Vagina (tissue), 2 donors: ENCODE measurements at regions not wholly inside any gene's neighbourhood (a gene's known extent, or its start where the extent isn't known, plus 50 kb on each side); places are given as distances from the start of the nearest gene placed in this dataset.
"Not testable (repeated sequence)": the region's sequence is repeated elsewhere in the genome, so short reads cannot be mapped to it uniquely, and the experiment has no call there.

ENCODE experiments used
- DNase-seq, 2 donors: peaks; one replicate each; pipeline ENCODE4 v3.0.0-alpha.2; 2017; ENCODE audit errors: extremely low spot score in 2 of 2
- H3K27ac ChIP-seq: fragments of 200-600 bp; sonication (generic); one replicate; pipeline ENCODE4 v1.5.1; 2019
- H3K27me3 ChIP-seq: fragments of 200-600 bp; sonication (generic); one replicate; pipeline ENCODE4 v1.5.1; 2019
- H3K36me3 ChIP-seq, 2 donors: fragments of 200-600 bp; sonication (generic); one replicate each; pipeline ENCODE4 v1.5.1; 2017 to 2019
- H3K4me1 ChIP-seq: fragments of 200-600 bp; sonication (generic); one replicate; pipeline ENCODE4 v1.5.1; 2019
- H3K4me3 ChIP-seq, 2 donors: fragments of 200-600 bp; sonication (generic); 1 replicate in 1 of 2; 2 replicates in 1 of 2; pipeline ENCODE4 v1.5.1; 2016 to 2019
- H3K9me3 ChIP-seq: fragments of 200-600 bp; sonication (generic); one replicate; pipeline ENCODE4 v1.5.1; 2019
- CTCF ChIP-seq, 3 experiments: fragments of 450-650 bp in 2 of 3; fragments of 200-600 bp in 1 of 3; sonication (generic) in 1 of 3; IDR thresholded peaks; one replicate each; pipeline ENCODE4 v1.5.1; 2017 to 2019; ENCODE audit warnings: antibody characterized with exemption in 3 of 3, mild to moderate bottlenecking in 2 of 3, moderate library complexity in 2 of 3
- POLR2A ChIP-seq, 2 donors: fragments of 450-650 bp; IDR thresholded peaks; one replicate each; pipeline ENCODE4 v1.6.1; 2017; ENCODE audit warnings: antibody characterized with exemption in 2 of 2, mild to moderate bottlenecking in 2 of 2, moderate library complexity in 2 of 2
- POLR2AphosphoS5 ChIP-seq, 2 donors: sonication (generic); formaldehyde crosslinking; IDR thresholded peaks; one replicate each; pipeline ENCODE4 v1.9.0; 2017; ENCODE audit warnings: antibody characterized with exemption in 2 of 2, mild to moderate bottlenecking in 2 of 2, low read depth in 1 of 2; ENCODE audit not compliant: insufficient read depth in 1 of 2
- intact Hi-C: fragments of 100-400 bp; cut with DNase I; formaldehyde crosslinking; loops from one replicate; pipeline ENCODE4 v1.15.1; 2023

- TF ChIP-seq CTCF (IDR thresholded peaks at IDR 0.05) (no peak), POLR2A (IDR thresholded peaks at IDR 0.05) (no peak), POLR2AphosphoS5 (IDR thresholded peaks at IDR 0.05; ENCODE audit: insufficient read depth in 1 of 2, low read depth in 1 of 2) (no peak)
- H3K9me3 ChIP-seq: no peaks in the 10 kb centered on the region
- no peaks in the 10 kb centered on the region for H3K36me3 ChIP-seq
- peaks cover 9% of the 10 kb centered on the region for H3K4me1 ChIP-seq
- no peaks in the 10 kb centered on the region for H3K27me3 ChIP-seq
- no peak overlapping the region for H3K4me3 ChIP-seq
- intact Hi-C loops: no loop called here
- no peak overlapping the region for H3K27ac ChIP-seq
- no peak for DNase-seq
Observed at GRCh38 chr2:239548965-239549595, 148.3 kb upstream of the HDAC4 start.

- Histone ChIP-seq H3K36me3 (no peaks in the 10 kb centered on the region), H3K27ac (no peak overlapping the region), H3K4me3 (no peak overlapping the region), H3K27me3 (no peaks in the 10 kb centered on the region), H3K9me3 (no peaks in the 10 kb centered on the region), H3K4me1 (peaks cover 12% of the 10 kb centered on the region)
- TF ChIP-seq CTCF (IDR thresholded peaks at IDR 0.05): no peak
- TF ChIP-seq POLR2A (IDR thresholded peaks at IDR 0.05): no peak
- TF ChIP-seq POLR2AphosphoS5 (IDR thresholded peaks at IDR 0.05; ENCODE audit: insufficient read depth in 1 of 2, low read depth in 1 of 2): no peak
- no peak for DNase-seq
- intact Hi-C loops: no loop called here
Observed at GRCh38 chr2:239548451-239548871, 147.6 kb upstream of the HDAC4 start.

- H3K4me3 ChIP-seq, H3K27me3 ChIP-seq, H3K27ac ChIP-seq, H3K9me3 ChIP-seq, DNase-seq, H3K36me3 ChIP-seq, intact Hi-C loops: not testable (repeated sequence)
- peaks cover 12% of the 10 kb centered on the region for H3K4me1 ChIP-seq
Observed at GRCh38 chr2:239547140-239547539, 146.3 kb upstream of the HDAC4 start.

- intact Hi-C loops: no loop called here
- Histone ChIP-seq H3K27me3 (no peaks in the 10 kb centered on the region), H3K36me3 (no peaks in the 10 kb centered on the region), H3K4me3 (no peak overlapping the region), H3K4me1 (peaks cover 12% of the 10 kb centered on the region), H3K27ac (no peak overlapping the region), H3K9me3 (no peaks in the 10 kb centered on the region)
- TF ChIP-seq CTCF (IDR thresholded peaks at IDR 0.05): no peak
- TF ChIP-seq POLR2AphosphoS5 (IDR thresholded peaks at IDR 0.05; ENCODE audit: insufficient read depth in 1 of 2, low read depth in 1 of 2): no peak
- no peak for DNase-seq
Observed at GRCh38 chr2:239546541-239546940, 145.7 kb upstream of the HDAC4 start.

- Histone ChIP-seq H3K4me3 (no peak overlapping the region), H3K27ac (no peak overlapping the region), H3K4me1 (peaks cover 12% of the 10 kb centered on the region), H3K36me3 (no peaks in the 10 kb centered on the region), H3K9me3 (no peaks in the 10 kb centered on the region), H3K27me3 (no peaks in the 10 kb centered on the region)
- TF ChIP-seq CTCF (IDR thresholded peaks at IDR 0.05) (no peak), POLR2A (IDR thresholded peaks at IDR 0.05) (no peak), POLR2AphosphoS5 (IDR thresholded peaks at IDR 0.05; ENCODE audit: insufficient read depth in 1 of 2, low read depth in 1 of 2) (no peak)
- DNase-seq: no peak
- intact Hi-C loops: no loop called here
Observed at GRCh38 chr2:239545741-239546392, 145.0 kb upstream of the HDAC4 start.
